ENCODE measurements at regions not wholly inside any gene's neighbourhood (a gene's known extent, or its start where the extent isn't known, plus 50 kb on each side); places are given as distances from the start of the nearest gene placed in this dataset.

DNA sequence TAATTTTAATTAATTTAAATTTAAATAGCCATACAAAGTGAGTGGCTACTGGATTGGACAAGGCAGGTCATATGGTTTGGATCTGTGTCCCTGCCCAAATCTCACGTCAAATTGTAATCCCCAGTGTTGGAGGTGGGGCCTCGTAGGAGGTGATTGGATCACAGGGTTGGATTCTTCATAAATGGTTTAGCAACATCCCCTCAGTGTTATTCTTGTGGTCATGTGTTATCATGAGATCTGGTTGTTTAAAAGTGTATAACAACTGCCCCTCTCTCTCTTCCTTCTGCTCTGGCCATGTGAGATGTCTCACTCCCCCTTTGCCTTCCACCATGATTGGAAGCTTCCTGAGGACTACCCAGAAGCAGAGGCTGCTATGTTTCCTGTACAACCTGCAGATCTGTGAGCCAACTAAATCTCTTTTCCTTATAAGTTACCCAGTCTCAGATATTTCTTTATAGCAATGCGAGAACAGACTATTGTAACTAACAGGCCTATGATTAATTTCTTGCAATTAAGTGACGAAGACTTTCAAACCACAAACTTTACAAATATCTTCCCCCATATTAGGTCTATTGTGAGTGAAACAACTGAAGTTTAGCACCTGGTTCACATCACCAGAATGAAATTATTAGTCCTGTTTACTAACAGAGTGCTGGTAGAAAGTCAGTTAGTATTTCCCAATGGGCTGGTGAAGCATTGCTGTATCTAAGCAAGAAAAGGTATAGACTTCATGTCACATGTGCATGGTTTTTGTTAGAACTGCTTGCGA lies 60.0 kb upstream of the TNFAIP3 start:
- TF ChIP-seq EZH2 (IDR thresholded peaks at IDR 0.05; ENCODE audit: insufficient read depth, poor library complexity, severe bottlenecking) (no peak), EZH2phosphoT487 (IDR thresholded peaks at IDR 0.05; ENCODE audit: insufficient read depth, low read depth) (no peak)

All from GM23248 (cell line).